HL-60 (cell line): ENCODE measurements at regions not wholly inside any gene's neighbourhood (a gene's known extent, or its start where the extent isn't known, plus 50 kb on each side); places are given as distances from the start of the nearest gene placed in this dataset.
A peak's percentile ranks its signal among the peaks of the same experiment; 100 is the strongest.

Experiments used
- DNase-seq, 2 experiments: peaks; one replicate each; pipeline ENCODE4 v3.0.0-alpha.2; 2010 to 2020; ENCODE audit warnings: low read depth in 1 of 2, low spot score in 1 of 2
- H3K27ac ChIP-seq: fragments of 250-450 bp; sonication (Bioruptor Pico); replicated peaks from 2 replicates; pipeline ENCODE4 v1.5.1; 2020; ENCODE audit warnings: mild to moderate bottlenecking, moderate library complexity
- H3K27me3 ChIP-seq: fragments of 250-450 bp; sonication (Bioruptor Pico); 2 replicates; pipeline ENCODE4 v1.5.1; 2021; ENCODE audit warnings: mild to moderate bottlenecking, moderate library complexity; ENCODE audit not compliant: insufficient read depth, poor library complexity, severe bottlenecking
- H3K4me3 ChIP-seq: replicated peaks from 2 replicates; pipeline ENCODE4 v1.5.1; 2011; ENCODE audit warnings: mild to moderate bottlenecking, control low read depth, low read length; ENCODE audit not compliant: insufficient read depth
- GABPA ChIP-seq: IDR thresholded peaks from 2 replicates; pipeline ENCODE4 v1.6.1; 2012; ENCODE audit warnings: low read depth
- POLR2AphosphoS5 ChIP-seq: IDR thresholded peaks from 2 replicates; pipeline ENCODE4 v1.6.1; 2012; ENCODE audit warnings: low read depth
- SPI1 ChIP-seq: IDR thresholded peaks from 2 replicates; pipeline ENCODE4 v1.6.1; 2012; ENCODE audit warnings: low read depth, mild to moderate bottlenecking, borderline replicate concordance
- TF ChIP-seq, protein P1 (sequence below): IDR thresholded peaks from 2 replicates; pipeline ENCODE4 v1.6.1; 2012; ENCODE audit warnings: low read depth; ENCODE audit not compliant: insufficient replicate concordance
- TF ChIP-seq, protein P2 (sequence below): IDR thresholded peaks from one replicate; pipeline ENCODE4 v1.5.1; 2011; ENCODE audit warnings: low read length, control low read depth, inconsistent platforms; ENCODE audit not compliant: insufficient read depth

DNA sequence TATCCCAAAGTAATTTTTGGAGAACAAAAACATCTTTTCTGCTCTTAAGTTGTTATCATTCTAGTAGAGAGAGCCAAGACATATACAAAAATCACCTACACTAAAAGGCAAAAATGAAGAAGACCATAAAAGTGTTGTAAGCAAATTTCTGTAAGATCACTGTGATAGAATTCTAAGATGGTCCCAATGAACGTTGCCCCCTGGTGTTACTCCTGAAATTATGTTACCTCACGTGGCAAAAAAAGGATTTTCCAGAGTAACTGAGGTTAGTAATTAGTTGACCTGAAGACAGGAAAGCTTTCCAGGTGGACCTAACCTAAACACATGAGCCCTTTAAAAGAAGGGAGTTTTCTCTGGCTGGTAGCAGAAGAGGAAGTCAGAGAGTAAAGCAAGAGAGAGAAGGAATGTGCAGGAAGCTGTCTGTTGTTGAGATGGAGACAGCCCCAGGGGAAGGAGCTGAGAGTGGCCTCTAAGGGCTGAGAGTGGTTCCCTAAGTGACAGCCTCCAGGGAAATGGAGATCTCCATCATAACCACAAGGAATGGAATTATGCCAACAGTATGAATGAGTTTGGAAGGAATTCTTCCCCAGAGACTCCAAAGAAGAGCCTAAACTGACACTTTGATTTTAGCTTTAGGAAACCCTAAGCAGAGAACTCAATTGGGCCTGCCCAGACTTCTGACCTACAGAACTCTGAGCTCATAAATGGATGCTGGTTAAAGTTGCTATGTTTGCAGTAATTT lies 205.9 kb downstream of the CD47 start:
- Histone ChIP-seq H3K4me3 (no peak overlapping the region), H3K27ac (no peak overlapping the region), H3K27me3 (no peaks in the 10 kb centered on the region)
- TF ChIP-seq SPI1, result peak; percentile 61
- TF ChIP-seq, protein P1, sequence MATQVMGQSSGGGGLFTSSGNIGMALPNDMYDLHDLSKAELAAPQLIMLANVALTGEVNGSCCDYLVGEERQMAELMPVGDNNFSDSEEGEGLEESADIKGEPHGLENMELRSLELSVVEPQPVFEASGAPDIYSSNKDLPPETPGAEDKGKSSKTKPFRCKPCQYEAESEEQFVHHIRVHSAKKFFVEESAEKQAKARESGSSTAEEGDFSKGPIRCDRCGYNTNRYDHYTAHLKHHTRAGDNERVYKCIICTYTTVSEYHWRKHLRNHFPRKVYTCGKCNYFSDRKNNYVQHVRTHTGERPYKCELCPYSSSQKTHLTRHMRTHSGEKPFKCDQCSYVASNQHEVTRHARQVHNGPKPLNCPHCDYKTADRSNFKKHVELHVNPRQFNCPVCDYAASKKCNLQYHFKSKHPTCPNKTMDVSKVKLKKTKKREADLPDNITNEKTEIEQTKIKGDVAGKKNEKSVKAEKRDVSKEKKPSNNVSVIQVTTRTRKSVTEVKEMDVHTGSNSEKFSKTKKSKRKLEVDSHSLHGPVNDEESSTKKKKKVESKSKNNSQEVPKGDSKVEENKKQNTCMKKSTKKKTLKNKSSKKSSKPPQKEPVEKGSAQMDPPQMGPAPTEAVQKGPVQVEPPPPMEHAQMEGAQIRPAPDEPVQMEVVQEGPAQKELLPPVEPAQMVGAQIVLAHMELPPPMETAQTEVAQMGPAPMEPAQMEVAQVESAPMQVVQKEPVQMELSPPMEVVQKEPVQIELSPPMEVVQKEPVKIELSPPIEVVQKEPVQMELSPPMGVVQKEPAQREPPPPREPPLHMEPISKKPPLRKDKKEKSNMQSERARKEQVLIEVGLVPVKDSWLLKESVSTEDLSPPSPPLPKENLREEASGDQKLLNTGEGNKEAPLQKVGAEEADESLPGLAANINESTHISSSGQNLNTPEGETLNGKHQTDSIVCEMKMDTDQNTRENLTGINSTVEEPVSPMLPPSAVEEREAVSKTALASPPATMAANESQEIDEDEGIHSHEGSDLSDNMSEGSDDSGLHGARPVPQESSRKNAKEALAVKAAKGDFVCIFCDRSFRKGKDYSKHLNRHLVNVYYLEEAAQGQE, result no peak
- peak in 1 of 2 experiments; percentile 18 for DNase-seq

DNA sequence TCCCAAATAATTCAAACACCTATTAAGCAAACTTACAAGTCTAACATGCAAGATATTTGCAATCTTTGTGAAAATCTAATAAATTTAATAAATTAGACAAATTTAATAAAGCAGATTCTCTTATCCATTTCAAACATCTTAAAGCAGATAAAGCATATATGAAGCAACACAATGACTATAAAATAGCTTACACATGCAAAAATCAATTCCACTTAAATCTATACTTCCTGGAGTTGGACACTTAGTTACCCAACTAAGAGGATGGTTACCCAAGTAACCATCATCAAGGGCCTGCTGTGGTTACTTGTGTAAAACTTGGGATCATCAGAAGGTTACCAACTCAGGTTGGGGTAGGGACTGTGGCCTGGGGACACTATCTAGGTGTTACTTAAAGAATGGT lies 206.8 kb downstream of the CD47 start:
- no peak for DNase-seq
- no peak for TF ChIP-seq POLR2AphosphoS5
- TF ChIP-seq GABPA, result no peak
- no peak for TF ChIP-seq SPI1
- TF ChIP-seq, protein P2, sequence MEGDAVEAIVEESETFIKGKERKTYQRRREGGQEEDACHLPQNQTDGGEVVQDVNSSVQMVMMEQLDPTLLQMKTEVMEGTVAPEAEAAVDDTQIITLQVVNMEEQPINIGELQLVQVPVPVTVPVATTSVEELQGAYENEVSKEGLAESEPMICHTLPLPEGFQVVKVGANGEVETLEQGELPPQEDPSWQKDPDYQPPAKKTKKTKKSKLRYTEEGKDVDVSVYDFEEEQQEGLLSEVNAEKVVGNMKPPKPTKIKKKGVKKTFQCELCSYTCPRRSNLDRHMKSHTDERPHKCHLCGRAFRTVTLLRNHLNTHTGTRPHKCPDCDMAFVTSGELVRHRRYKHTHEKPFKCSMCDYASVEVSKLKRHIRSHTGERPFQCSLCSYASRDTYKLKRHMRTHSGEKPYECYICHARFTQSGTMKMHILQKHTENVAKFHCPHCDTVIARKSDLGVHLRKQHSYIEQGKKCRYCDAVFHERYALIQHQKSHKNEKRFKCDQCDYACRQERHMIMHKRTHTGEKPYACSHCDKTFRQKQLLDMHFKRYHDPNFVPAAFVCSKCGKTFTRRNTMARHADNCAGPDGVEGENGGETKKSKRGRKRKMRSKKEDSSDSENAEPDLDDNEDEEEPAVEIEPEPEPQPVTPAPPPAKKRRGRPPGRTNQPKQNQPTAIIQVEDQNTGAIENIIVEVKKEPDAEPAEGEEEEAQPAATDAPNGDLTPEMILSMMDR, result no peak
- TF ChIP-seq, protein P1, result no peak
- no peak overlapping the region for H3K27ac ChIP-seq
- H3K4me3 ChIP-seq, result no peak overlapping the region
- H3K27me3 ChIP-seq, result no peaks in the 10 kb centered on the region

DNA sequence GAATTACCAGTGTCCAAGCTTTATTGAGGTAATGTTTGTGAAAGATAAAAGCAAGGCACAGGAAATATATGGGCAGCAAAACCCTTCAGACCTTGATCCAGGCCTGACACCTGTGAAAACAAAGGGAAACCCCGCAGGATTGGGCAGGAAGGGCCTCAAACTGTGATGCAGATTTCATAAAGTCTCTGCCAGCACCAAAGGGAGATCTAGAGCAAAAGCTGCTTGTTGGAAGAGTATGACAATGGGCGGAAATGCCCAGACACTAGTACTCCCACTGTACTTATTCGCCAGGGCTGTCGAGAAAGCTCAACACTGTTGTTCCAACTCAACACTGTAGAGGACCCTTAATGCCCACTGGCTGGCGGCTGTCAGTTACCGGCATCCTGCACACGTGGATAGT lies 207.9 kb downstream of the CD47 start:
- H3K27me3 ChIP-seq, result no peaks in the 10 kb centered on the region
- TF ChIP-seq, protein P1, result no peak
- TF ChIP-seq, protein P2, result no peak
- TF ChIP-seq POLR2AphosphoS5 (no peak), SPI1 (no peak)
- DNase-seq, result no peak
- H3K4me3 ChIP-seq, result no peak overlapping the region
- H3K27ac ChIP-seq, result no peak overlapping the region
